SJCRH30 (cell line): ENCODE measurements at regions not wholly inside any gene's neighbourhood (a gene's known extent, or its start where the extent isn't known, plus 50 kb on each side); places are given as distances from the start of the nearest gene placed in this dataset.

Source experiments
- DNase-seq, 2 experiments: peaks; one replicate each; pipeline ENCODE4 v3.0.0-alpha.2; 2015 to 2020
- H3K27ac ChIP-seq: fragments of 250-450 bp; sonication (Bioruptor Pico); 2 replicates; pipeline ENCODE4 v1.5.1; 2020; ENCODE audit warnings: mild to moderate bottlenecking, moderate library complexity
- H3K27me3 ChIP-seq: fragments of 250-450 bp; sonication (Bioruptor Pico); 2 replicates; pipeline ENCODE4 v1.5.1; 2020; ENCODE audit warnings: mild to moderate bottlenecking, moderate library complexity
- H3K36me3 ChIP-seq: fragments of 250-450 bp; sonication (Bioruptor Pico); 2 replicates; pipeline ENCODE4 v1.5.1; 2020; ENCODE audit warnings: mild to moderate bottlenecking, moderate library complexity
- H3K4me1 ChIP-seq: fragments of 250-450 bp; sonication (Bioruptor Pico); 2 replicates; pipeline ENCODE4 v1.5.1; 2020; ENCODE audit warnings: mild to moderate bottlenecking, moderate library complexity
- H3K4me3 ChIP-seq: fragments of 250-450 bp; sonication (Bioruptor Pico); 2 replicates; pipeline ENCODE4 v1.5.1; 2020; ENCODE audit warnings: mild to moderate bottlenecking, moderate library complexity
- H3K9me3 ChIP-seq: fragments of 250-450 bp; sonication (Bioruptor Pico); replicated peaks from 2 replicates; pipeline ENCODE4 v1.5.1; 2020; ENCODE audit warnings: mild to moderate bottlenecking, moderate library complexity

- H3K27me3 ChIP-seq: peaks cover 4% of the 10 kb centered on the region
- no peaks in the 10 kb centered on the region for H3K9me3 ChIP-seq
- H3K27ac ChIP-seq: no peak overlapping the region
- H3K4me3 ChIP-seq: no peak overlapping the region
- no peaks in the 10 kb centered on the region for H3K36me3 ChIP-seq
- H3K4me1 ChIP-seq: no peaks in the 10 kb centered on the region
- DNase-seq: no peak
These were observed 117.4 kb upstream of the PROKR2 start for GRCh38 chr20:5434116-5434515.

- Histone ChIP-seq H3K27me3 (peaks cover 4% of the 10 kb centered on the region), H3K4me3 (no peak overlapping the region), H3K9me3 (no peaks in the 10 kb centered on the region), H3K27ac (no peak overlapping the region), H3K4me1 (no peaks in the 10 kb centered on the region), H3K36me3 (no peaks in the 10 kb centered on the region)
- DNase-seq: no peak
These were observed 116.6 kb upstream of the PROKR2 start for GRCh38 chr20:5433352-5433751.

- H3K36me3 ChIP-seq: no peaks in the 10 kb centered on the region
- peaks cover 4% of the 10 kb centered on the region for H3K27me3 ChIP-seq
- H3K4me1 ChIP-seq: no peaks in the 10 kb centered on the region
- no peak for DNase-seq
- no peak overlapping the region for H3K27ac ChIP-seq
- no peaks in the 10 kb centered on the region; the same call in 1 of the 2 replicates for H3K9me3 ChIP-seq
- no peak overlapping the region for H3K4me3 ChIP-seq
These were observed 115.3 kb upstream of the PROKR2 start for GRCh38 chr20:5432030-5432429.

- no peaks in the 10 kb centered on the region; the same call in 1 of the 2 replicates for H3K9me3 ChIP-seq
These were observed 113.9 kb upstream of the PROKR2 start for GRCh38 chr20:5430670-5431069.

GRCh38 chr20:5426026-5426425 is 109.3 kb upstream of the PROKR2 start:
- DNase-seq: no peak
- no peak overlapping the region for H3K4me3 ChIP-seq
- no peak overlapping the region for H3K27ac ChIP-seq
- H3K4me1 ChIP-seq: no peaks in the 10 kb centered on the region
- H3K9me3 ChIP-seq: no peaks in the 10 kb centered on the region; the same call in 1 of the 2 replicates
- no peaks in the 10 kb centered on the region for H3K36me3 ChIP-seq
- H3K27me3 ChIP-seq: no peaks in the 10 kb centered on the region; the same call in 1 of the 2 replicates

More at GRCh38 chr20:5430670-5431069, 113.9 kb upstream of the PROKR2 start:
- Histone ChIP-seq H3K27ac (no peak overlapping the region), H3K36me3 (no peaks in the 10 kb centered on the region), H3K27me3 (peaks cover 4% of the 10 kb centered on the region), H3K4me1 (no peaks in the 10 kb centered on the region), H3K4me3 (no peak overlapping the region)
- no peak for DNase-seq

- H3K27me3 ChIP-seq: peaks cover 21% of the 10 kb centered on the region; the same call in 1 of the 2 replicates
- H3K9me3 ChIP-seq: no peaks in the 10 kb centered on the region
- H3K27ac ChIP-seq: no peak overlapping the region
- no peak overlapping the region for H3K4me3 ChIP-seq
- no peaks in the 10 kb centered on the region for H3K4me1 ChIP-seq
- no peak for DNase-seq
- no peaks in the 10 kb centered on the region for H3K36me3 ChIP-seq
These were observed 99.3 kb upstream of the PROKR2 start for GRCh38 chr20:5416086-5416485.

- no peak for DNase-seq
- H3K9me3 ChIP-seq: no peaks in the 10 kb centered on the region
- H3K27me3 ChIP-seq: peaks cover 21% of the 10 kb centered on the region
- H3K4me3 ChIP-seq: no peak overlapping the region
- H3K36me3 ChIP-seq: no peaks in the 10 kb centered on the region
- H3K27ac ChIP-seq: no peak overlapping the region
- H3K4me1 ChIP-seq: no peaks in the 10 kb centered on the region
These were observed 96.6 kb upstream of the PROKR2 start for GRCh38 chr20:5413394-5413793.

GRCh38 chr20:5410470-5410869 is 93.7 kb upstream of the PROKR2 start:
- Histone ChIP-seq H3K9me3 (no peaks in the 10 kb centered on the region), H3K4me1 (peaks cover 3% of the 10 kb centered on the region; the same call in 1 of the 2 replicates), H3K4me3 (no peak overlapping the region), H3K27me3 (peaks cover 21% of the 10 kb centered on the region), H3K36me3 (no peaks in the 10 kb centered on the region), H3K27ac (no peak overlapping the region)
- DNase-seq: no peak

- Histone ChIP-seq H3K4me3 (no peak overlapping the region), H3K4me1 (peaks cover 3% of the 10 kb centered on the region; the same call in 1 of the 2 replicates), H3K27me3 (no peaks in the 10 kb centered on the region), H3K36me3 (no peaks in the 10 kb centered on the region), H3K9me3 (no peaks in the 10 kb centered on the region), H3K27ac (no peak overlapping the region)
- DNase-seq: peak; percentile 43 to 64
These were observed 86.3 kb upstream of the PROKR2 start for GRCh38 chr20:5402903-5403531.

GRCh38 chr20:5401277-5401875 is 84.6 kb upstream of the PROKR2 start:
- Histone ChIP-seq H3K27ac (no peak overlapping the region), H3K36me3 (no peaks in the 10 kb centered on the region), H3K4me3 (no peak overlapping the region), H3K9me3 (no peaks in the 10 kb centered on the region), H3K27me3 (no peaks in the 10 kb centered on the region), H3K4me1 (no peaks in the 10 kb centered on the region)
- no peak for DNase-seq

- H3K4me1 ChIP-seq: no peaks in the 10 kb centered on the region
- H3K36me3 ChIP-seq: no peaks in the 10 kb centered on the region
- no peaks in the 10 kb centered on the region for H3K9me3 ChIP-seq
- peak; percentile 42 to 70 for DNase-seq
- no peaks in the 10 kb centered on the region for H3K27me3 ChIP-seq
- no peak overlapping the region for H3K4me3 ChIP-seq
- H3K27ac ChIP-seq: no peak overlapping the region
These were observed 83.5 kb upstream of the PROKR2 start for GRCh38 chr20:5400164-5400762.

- H3K4me1 ChIP-seq: no peaks in the 10 kb centered on the region
- no peak overlapping the region for H3K27ac ChIP-seq
- H3K36me3 ChIP-seq: no peaks in the 10 kb centered on the region
- DNase-seq: no peak
- H3K9me3 ChIP-seq: no peaks in the 10 kb centered on the region
- H3K4me3 ChIP-seq: no peak overlapping the region
- H3K27me3 ChIP-seq: no peaks in the 10 kb centered on the region
These were observed 80.6 kb upstream of the PROKR2 start for GRCh38 chr20:5397393-5397792.

GRCh38 chr20:5395932-5396727 is 79.4 kb upstream of the PROKR2 start:
- Histone ChIP-seq H3K36me3 (no peaks in the 10 kb centered on the region), H3K9me3 (no peaks in the 10 kb centered on the region), H3K4me1 (no peaks in the 10 kb centered on the region), H3K27me3 (peaks cover 3% of the 10 kb centered on the region; the same call in 1 of the 2 replicates), H3K4me3 (no peak overlapping the region), H3K27ac (no peak overlapping the region)
- peak in 1 of 2 experiments; percentile 6 for DNase-seq

- Histone ChIP-seq H3K36me3 (no peaks in the 10 kb centered on the region), H3K4me1 (no peaks in the 10 kb centered on the region), H3K9me3 (no peaks in the 10 kb centered on the region), H3K4me3 (no peak overlapping the region), H3K27me3 (peaks cover 9% of the 10 kb centered on the region; the same call in 1 of the 2 replicates), H3K27ac (no peak overlapping the region)
- no peak for DNase-seq
These were observed 76.6 kb upstream of the PROKR2 start for GRCh38 chr20:5393218-5393870.
